Panc1 (cell line): ENCODE measurements at regions not wholly inside any gene's neighbourhood (a gene's known extent, or its start where the extent isn't known, plus 50 kb on each side); places are given as distances from the start of the nearest gene placed in this dataset.

Experiments
- TF ChIP-seq, protein P1 (sequence below): fragments of 450-650 bp; IDR thresholded peaks from 2 replicates; pipeline ENCODE4 v1.5.1; 2017; ENCODE audit warnings: mild to moderate bottlenecking
- TF ChIP-seq, protein P2 (sequence below), 2 experiments: IDR thresholded peaks; 2 replicates each; pipeline ENCODE4 v1.6.1; 2011 to 2012; ENCODE audit warnings: low read depth in 2 of 2, control low read depth in 1 of 2, low read length in 1 of 2, mild to moderate bottlenecking in 1 of 2, moderate library complexity in 1 of 2; ENCODE audit not compliant: insufficient read depth in 1 of 2

DNA sequence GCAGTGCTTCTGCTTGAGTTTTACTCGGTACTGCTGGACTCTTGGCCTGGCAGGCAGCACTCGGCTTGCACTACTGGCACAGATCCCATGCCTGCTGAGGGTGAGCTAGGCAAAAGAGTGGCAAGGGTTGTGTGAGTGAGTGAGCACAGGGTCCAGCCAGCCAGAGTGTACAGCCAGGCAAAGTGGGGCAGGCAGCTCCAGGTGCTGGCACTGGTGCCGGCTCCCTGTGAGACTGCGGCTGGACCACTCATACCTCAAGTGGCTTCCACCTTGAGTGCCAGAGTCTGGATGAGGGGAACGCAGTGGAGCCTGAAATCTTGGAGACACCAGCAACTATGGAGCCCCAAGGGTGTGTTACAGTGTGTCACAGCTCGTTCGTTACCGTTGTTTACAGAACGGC lies 1451.9 kb upstream of the AGA start:
- TF ChIP-seq, protein P1, sequence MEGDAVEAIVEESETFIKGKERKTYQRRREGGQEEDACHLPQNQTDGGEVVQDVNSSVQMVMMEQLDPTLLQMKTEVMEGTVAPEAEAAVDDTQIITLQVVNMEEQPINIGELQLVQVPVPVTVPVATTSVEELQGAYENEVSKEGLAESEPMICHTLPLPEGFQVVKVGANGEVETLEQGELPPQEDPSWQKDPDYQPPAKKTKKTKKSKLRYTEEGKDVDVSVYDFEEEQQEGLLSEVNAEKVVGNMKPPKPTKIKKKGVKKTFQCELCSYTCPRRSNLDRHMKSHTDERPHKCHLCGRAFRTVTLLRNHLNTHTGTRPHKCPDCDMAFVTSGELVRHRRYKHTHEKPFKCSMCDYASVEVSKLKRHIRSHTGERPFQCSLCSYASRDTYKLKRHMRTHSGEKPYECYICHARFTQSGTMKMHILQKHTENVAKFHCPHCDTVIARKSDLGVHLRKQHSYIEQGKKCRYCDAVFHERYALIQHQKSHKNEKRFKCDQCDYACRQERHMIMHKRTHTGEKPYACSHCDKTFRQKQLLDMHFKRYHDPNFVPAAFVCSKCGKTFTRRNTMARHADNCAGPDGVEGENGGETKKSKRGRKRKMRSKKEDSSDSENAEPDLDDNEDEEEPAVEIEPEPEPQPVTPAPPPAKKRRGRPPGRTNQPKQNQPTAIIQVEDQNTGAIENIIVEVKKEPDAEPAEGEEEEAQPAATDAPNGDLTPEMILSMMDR, result no peak
- TF ChIP-seq, protein P2, sequence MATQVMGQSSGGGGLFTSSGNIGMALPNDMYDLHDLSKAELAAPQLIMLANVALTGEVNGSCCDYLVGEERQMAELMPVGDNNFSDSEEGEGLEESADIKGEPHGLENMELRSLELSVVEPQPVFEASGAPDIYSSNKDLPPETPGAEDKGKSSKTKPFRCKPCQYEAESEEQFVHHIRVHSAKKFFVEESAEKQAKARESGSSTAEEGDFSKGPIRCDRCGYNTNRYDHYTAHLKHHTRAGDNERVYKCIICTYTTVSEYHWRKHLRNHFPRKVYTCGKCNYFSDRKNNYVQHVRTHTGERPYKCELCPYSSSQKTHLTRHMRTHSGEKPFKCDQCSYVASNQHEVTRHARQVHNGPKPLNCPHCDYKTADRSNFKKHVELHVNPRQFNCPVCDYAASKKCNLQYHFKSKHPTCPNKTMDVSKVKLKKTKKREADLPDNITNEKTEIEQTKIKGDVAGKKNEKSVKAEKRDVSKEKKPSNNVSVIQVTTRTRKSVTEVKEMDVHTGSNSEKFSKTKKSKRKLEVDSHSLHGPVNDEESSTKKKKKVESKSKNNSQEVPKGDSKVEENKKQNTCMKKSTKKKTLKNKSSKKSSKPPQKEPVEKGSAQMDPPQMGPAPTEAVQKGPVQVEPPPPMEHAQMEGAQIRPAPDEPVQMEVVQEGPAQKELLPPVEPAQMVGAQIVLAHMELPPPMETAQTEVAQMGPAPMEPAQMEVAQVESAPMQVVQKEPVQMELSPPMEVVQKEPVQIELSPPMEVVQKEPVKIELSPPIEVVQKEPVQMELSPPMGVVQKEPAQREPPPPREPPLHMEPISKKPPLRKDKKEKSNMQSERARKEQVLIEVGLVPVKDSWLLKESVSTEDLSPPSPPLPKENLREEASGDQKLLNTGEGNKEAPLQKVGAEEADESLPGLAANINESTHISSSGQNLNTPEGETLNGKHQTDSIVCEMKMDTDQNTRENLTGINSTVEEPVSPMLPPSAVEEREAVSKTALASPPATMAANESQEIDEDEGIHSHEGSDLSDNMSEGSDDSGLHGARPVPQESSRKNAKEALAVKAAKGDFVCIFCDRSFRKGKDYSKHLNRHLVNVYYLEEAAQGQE (IDR thresholded peaks at IDR 0.05; ENCODE audit: insufficient read depth in 1 of 2, low read depth in 2 of 2, low read length in 1 of 2), result no peak
